ENCODE measurements at regions not wholly inside any gene's neighbourhood (a gene's known extent, or its start where the extent isn't known, plus 50 kb on each side); places are given as distances from the start of the nearest gene placed in this dataset.

- TF ChIP-seq, protein P1, sequence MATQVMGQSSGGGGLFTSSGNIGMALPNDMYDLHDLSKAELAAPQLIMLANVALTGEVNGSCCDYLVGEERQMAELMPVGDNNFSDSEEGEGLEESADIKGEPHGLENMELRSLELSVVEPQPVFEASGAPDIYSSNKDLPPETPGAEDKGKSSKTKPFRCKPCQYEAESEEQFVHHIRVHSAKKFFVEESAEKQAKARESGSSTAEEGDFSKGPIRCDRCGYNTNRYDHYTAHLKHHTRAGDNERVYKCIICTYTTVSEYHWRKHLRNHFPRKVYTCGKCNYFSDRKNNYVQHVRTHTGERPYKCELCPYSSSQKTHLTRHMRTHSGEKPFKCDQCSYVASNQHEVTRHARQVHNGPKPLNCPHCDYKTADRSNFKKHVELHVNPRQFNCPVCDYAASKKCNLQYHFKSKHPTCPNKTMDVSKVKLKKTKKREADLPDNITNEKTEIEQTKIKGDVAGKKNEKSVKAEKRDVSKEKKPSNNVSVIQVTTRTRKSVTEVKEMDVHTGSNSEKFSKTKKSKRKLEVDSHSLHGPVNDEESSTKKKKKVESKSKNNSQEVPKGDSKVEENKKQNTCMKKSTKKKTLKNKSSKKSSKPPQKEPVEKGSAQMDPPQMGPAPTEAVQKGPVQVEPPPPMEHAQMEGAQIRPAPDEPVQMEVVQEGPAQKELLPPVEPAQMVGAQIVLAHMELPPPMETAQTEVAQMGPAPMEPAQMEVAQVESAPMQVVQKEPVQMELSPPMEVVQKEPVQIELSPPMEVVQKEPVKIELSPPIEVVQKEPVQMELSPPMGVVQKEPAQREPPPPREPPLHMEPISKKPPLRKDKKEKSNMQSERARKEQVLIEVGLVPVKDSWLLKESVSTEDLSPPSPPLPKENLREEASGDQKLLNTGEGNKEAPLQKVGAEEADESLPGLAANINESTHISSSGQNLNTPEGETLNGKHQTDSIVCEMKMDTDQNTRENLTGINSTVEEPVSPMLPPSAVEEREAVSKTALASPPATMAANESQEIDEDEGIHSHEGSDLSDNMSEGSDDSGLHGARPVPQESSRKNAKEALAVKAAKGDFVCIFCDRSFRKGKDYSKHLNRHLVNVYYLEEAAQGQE (IDR thresholded peaks at IDR 0.05; ENCODE audit: low read depth), result no peak
- TF ChIP-seq TEAD4 (IDR thresholded peaks at IDR 0.05) (no peak), CREB1 (IDR thresholded peaks at IDR 0.05; ENCODE audit: low read depth) (no peak), MAX (IDR thresholded peaks at IDR 0.05) (no peak), ZBTB7A (IDR thresholded peaks at IDR 0.05; ENCODE audit: low read depth) (no peak), CEBPB (IDR thresholded peaks at IDR 0.05) (no peak), TAF1 (IDR thresholded peaks at IDR 0.05; ENCODE audit: low read depth) (no peak), EGR1 (IDR thresholded peaks at IDR 0.05) (no peak), TCF12 (IDR thresholded peaks at IDR 0.05; ENCODE audit: low read depth) (no peak)
These were observed 233.0 kb upstream of the IRF2BP2 start for GRCh38 chr1:234842726-234843641.

DNA sequence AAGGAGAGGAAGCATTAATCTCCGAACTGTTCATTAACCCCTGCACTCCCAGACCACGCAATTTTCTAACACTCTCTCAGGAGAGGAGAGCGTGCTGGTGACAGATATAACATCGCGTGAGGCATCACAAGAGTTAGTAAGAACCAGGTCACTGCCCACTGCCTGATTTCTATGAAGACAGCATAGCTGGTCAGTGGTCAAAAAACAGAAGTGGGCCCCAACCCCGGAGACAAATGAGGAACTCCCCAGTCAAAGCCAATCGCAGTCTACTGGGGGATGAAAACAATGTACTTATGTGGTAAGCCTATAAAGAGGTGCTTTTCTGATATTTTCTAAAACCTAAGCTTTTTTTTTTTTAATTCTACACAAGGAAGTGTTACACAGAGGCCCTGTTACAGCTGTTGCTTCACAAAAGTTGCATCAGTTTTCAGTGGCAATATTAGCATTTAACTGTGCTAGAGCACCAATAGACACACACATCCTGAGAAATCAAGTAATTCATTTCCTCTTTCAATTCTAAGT, 231.8 kb upstream of the IRF2BP2 start:
- TF ChIP-seq MAX (IDR thresholded peaks at IDR 0.05), result no peak
- no peak for TF ChIP-seq CEBPB (IDR thresholded peaks at IDR 0.05)
- TF ChIP-seq RAD21 (IDR thresholded peaks at IDR 0.05; ENCODE audit: low read depth), result no peak
- no peak for TF ChIP-seq TCF12 (IDR thresholded peaks at IDR 0.05; ENCODE audit: low read depth)
- TF ChIP-seq, protein P2, sequence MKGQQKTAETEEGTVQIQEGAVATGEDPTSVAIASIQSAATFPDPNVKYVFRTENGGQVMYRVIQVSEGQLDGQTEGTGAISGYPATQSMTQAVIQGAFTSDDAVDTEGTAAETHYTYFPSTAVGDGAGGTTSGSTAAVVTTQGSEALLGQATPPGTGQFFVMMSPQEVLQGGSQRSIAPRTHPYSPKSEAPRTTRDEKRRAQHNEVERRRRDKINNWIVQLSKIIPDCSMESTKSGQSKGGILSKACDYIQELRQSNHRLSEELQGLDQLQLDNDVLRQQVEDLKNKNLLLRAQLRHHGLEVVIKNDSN (IDR thresholded peaks at IDR 0.05), result no peak
- TF ChIP-seq ZBTB7A (IDR thresholded peaks at IDR 0.05; ENCODE audit: low read depth), result no peak
- no peak for TF ChIP-seq EP300 (IDR thresholded peaks at IDR 0.05; ENCODE audit: borderline replicate concordance)
- TF ChIP-seq, protein P1 (IDR thresholded peaks at IDR 0.05; ENCODE audit: low read depth), result no peak
- no peak for TF ChIP-seq CREB1 (IDR thresholded peaks at IDR 0.05; ENCODE audit: low read depth)
- no peak for TF ChIP-seq EGR1 (IDR thresholded peaks at IDR 0.05)
- TF ChIP-seq NFIC (IDR thresholded peaks at IDR 0.05), result no peak
- no peak for TF ChIP-seq FOXM1 (IDR thresholded peaks at IDR 0.05; ENCODE audit: borderline replicate concordance, low read depth)
- no peak for TF ChIP-seq TEAD4 (IDR thresholded peaks at IDR 0.05)

DNA sequence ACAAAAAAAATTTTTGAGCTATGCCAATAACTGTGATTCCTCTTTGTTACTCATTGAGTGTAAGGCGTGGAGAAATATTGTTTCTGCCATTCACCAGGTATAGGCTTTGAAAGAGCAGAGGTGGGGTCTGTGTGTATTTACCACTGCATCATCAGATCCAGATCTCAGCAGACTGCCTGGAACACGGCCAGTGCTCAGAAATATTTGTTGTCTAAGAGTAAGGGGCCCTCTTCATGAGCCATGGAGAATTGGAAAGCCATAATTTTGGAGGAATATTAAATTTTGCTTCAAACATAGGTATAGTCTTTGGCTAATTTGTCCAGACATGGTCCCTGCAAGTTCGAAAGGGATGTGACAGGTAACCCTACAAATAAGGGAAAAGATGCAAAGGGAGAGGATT, 231.3 kb upstream of the IRF2BP2 start:
- TF ChIP-seq NFIC (IDR thresholded peaks at IDR 0.05) (no peak), TCF12 (IDR thresholded peaks at IDR 0.05; ENCODE audit: low read depth) (no peak), YY1 (IDR thresholded peaks at IDR 0.05; ENCODE audit: low read depth) (no peak), MAX (IDR thresholded peaks at IDR 0.05) (no peak), FOXM1 (IDR thresholded peaks at IDR 0.05; ENCODE audit: borderline replicate concordance, low read depth) (no peak), TAF1 (IDR thresholded peaks at IDR 0.05; ENCODE audit: low read depth) (no peak), CREB1 (IDR thresholded peaks at IDR 0.05; ENCODE audit: low read depth) (no peak), CEBPB (IDR thresholded peaks at IDR 0.05) (no peak), RAD21 (IDR thresholded peaks at IDR 0.05; ENCODE audit: low read depth) (no peak), ZBTB7A (IDR thresholded peaks at IDR 0.05; ENCODE audit: low read depth) (no peak), TEAD4 (IDR thresholded peaks at IDR 0.05) (no peak), EP300 (IDR thresholded peaks at IDR 0.05; ENCODE audit: borderline replicate concordance) (no peak), EGR1 (IDR thresholded peaks at IDR 0.05) (no peak)
- TF ChIP-seq, protein P1 (IDR thresholded peaks at IDR 0.05; ENCODE audit: low read depth), result no peak
- TF ChIP-seq, protein P2 (IDR thresholded peaks at IDR 0.05), result no peak
